ENCODE measurements at regions not wholly inside any gene's neighbourhood (a gene's known extent, or its start where the extent isn't known, plus 50 kb on each side); places are given as distances from the start of the nearest gene placed in this dataset.

GRCh38 chr4:33078145-33078544 is 2358.0 kb downstream of the PCDH7 start:
- TF ChIP-seq CTCF (IDR thresholded peaks at IDR 0.05) (no peak), POLR2A (IDR thresholded peaks at IDR 0.05) (no peak)
